HCT116 (cell line): ENCODE measurements at regions not wholly inside any gene's neighbourhood (a gene's known extent, or its start where the extent isn't known, plus 50 kb on each side); places are given as distances from the start of the nearest gene placed in this dataset.

Experiments
- ATAC-seq: fragments of 200-7000 bp; cut with Tn5 transposase; 2 replicates; pipeline ENCODE4 v1.9.1; 2020; ENCODE audit warnings: mild to moderate bottlenecking, moderate library complexity
- BruUV-seq: library from RNA; stranded (reverse); fragments of 400-500 nt; replicated peaks from 2 replicates; lab custom pipeline; 2021; lab: Mats Ljungman, UMichigan
- CTCF ChIA-PET: fragments of 300-600 bp; sonication (Branson Sonifier 250); formaldehyde crosslinking; loops from one replicate; lab custom pipeline; 2021; ENCODE audit warnings: antibody characterized with exemption; lab: Charles Lee
- POLR2A ChIA-PET: fragments of 300-600, 350-600 bp; sonication (Branson Sonifier 250); formaldehyde crosslinking; loops from one replicate; lab custom pipeline; 2021; ENCODE audit warnings: antibody characterized with exemption; lab: Charles Lee
- RAD21 ChIA-PET, 2 experiments: fragments of 300-600 bp; sonication (Branson Sonifier 250); formaldehyde crosslinking; loops; one replicate each; lab custom pipeline; 2023; ENCODE audit warnings: low total read pairs in 2 of 2; ENCODE audit not compliant: uncharacterized antibody in 2 of 2, unreplicated experiment in 2 of 2, low non-redundant PET in 1 of 2; lab: Charles Lee
- DNase-seq: peaks from one replicate; pipeline ENCODE4 v3.0.0-alpha.2; 2010; ENCODE audit warnings: low read depth, low spot score
- H2AFZ ChIP-seq: fragments of 200-600 bp; shearing (Covaris generic), sonication (generic); 2 replicates; pipeline ENCODE4 v1.6.1; 2017; ENCODE audit warnings: low read depth, mixed run types, mixed read lengths, antibody characterized with exemption, low read length; ENCODE audit not compliant: poor library complexity, severe bottlenecking
- H3K27ac ChIP-seq: 2 replicates; pipeline ENCODE4 v1.5.1; 2012; ENCODE audit warnings: low read depth, low read length
- H3K27me3 ChIP-seq: fragments of 200-600 bp; sonication (generic); 2 replicates; pipeline ENCODE4 v1.6.1; 2016; ENCODE audit warnings: mixed run types, low read length, mixed read lengths; ENCODE audit not compliant: insufficient read depth
- H3K36me3 ChIP-seq, 2 experiments: fragments of 200-500 bp in 1 of 2; fragments of 200-600 bp in 1 of 2; sonication (Bioruptor generic) in 1 of 2; sonication (generic) in 1 of 2; 2 replicates each; pipeline versions ENCODE4 v1.5.1 to v1.6.1; 2014 to 2016; ENCODE audit warnings: low read length in 2 of 2, inconsistent platforms in 1 of 2, mixed read lengths in 1 of 2, mixed run types in 1 of 2; ENCODE audit not compliant: insufficient read depth in 2 of 2, control insufficient read depth in 1 of 2
- H3K4me1 ChIP-seq, 2 experiments: fragments of 200-600 bp in 1 of 2; sonication (generic) in 1 of 2; 2 replicates each; pipeline versions ENCODE4 v1.5.1 to v1.6.1; 2012 to 2017; ENCODE audit warnings: low read length in 2 of 2, inconsistent platforms in 1 of 2, mild to moderate bottlenecking in 1 of 2, mixed read lengths in 1 of 2, mixed run types in 1 of 2, moderate library complexity in 1 of 2; ENCODE audit not compliant: insufficient read depth in 2 of 2, control insufficient read depth in 1 of 2
- H3K4me2 ChIP-seq: fragments of 200-600 bp; sonication (generic); 2 replicates; pipeline ENCODE4 v1.6.1; 2017; ENCODE audit warnings: mixed run types, low read length, mixed read lengths
- H3K4me3 ChIP-seq, 2 experiments: fragments of 200-600 bp in 1 of 2; sonication (generic) in 1 of 2; replicated peaks in 1 of 2; 2 replicates each; pipeline ENCODE4 v1.5.1; 2011 to 2016; ENCODE audit warnings: low read length in 2 of 2, control low read depth in 1 of 2, low read depth in 1 of 2, mild to moderate bottlenecking in 1 of 2, mixed read lengths in 1 of 2, mixed run types in 1 of 2
- H3K79me2 ChIP-seq: fragments of 200-600 bp; sonication (generic); 2 replicates; pipeline ENCODE4 v1.6.1; 2017; ENCODE audit warnings: mild to moderate bottlenecking, mixed run types, low read length, moderate library complexity, mixed read lengths; ENCODE audit not compliant: insufficient read depth
- H3K9ac ChIP-seq: fragments of 200-600 bp; sonication (generic); 2 replicates; pipeline ENCODE4 v1.6.1; 2016; ENCODE audit warnings: low read length, mixed read lengths
- H3K9me2 ChIP-seq: fragments of 200-600 bp; sonication (generic), shearing (Covaris generic); 2 replicates; pipeline ENCODE4 v1.6.1; 2017; ENCODE audit warnings: mixed run types, mild to moderate bottlenecking, moderate library complexity; ENCODE audit not compliant: insufficient read depth
- H3K9me3 ChIP-seq, 2 experiments: fragments of 200-500 bp in 1 of 2; fragments of 200-600 bp in 1 of 2; sonication (Bioruptor generic) in 1 of 2; sonication (generic) in 1 of 2; 2 replicates each; pipeline ENCODE4 v1.6.1; 2014 to 2017; ENCODE audit warnings: low read length in 2 of 2, mixed read lengths in 2 of 2, inconsistent platforms in 1 of 2, low read depth in 1 of 2, mild to moderate bottlenecking in 1 of 2, mixed run types in 1 of 2, moderate library complexity in 1 of 2; ENCODE audit not compliant: control insufficient read depth in 1 of 2, insufficient read depth in 1 of 2
- H4K20me1 ChIP-seq: fragments of 200-600 bp; sonication (generic), shearing (Covaris generic); 2 replicates; pipeline ENCODE4 v1.6.1; 2017; ENCODE audit warnings: mixed run types, mild to moderate bottlenecking, moderate library complexity; ENCODE audit not compliant: insufficient read depth
- CBX3 ChIP-seq: IDR thresholded peaks from 2 replicates; pipeline ENCODE4 v1.6.1; 2012; ENCODE audit warnings: low read depth
- CEBPB ChIP-seq: IDR thresholded peaks from 2 replicates; pipeline ENCODE4 v1.6.1; 2012; ENCODE audit warnings: low read depth
- POLR2AphosphoS5 ChIP-seq: IDR thresholded peaks from 2 replicates; pipeline ENCODE4 v1.6.1; 2011; ENCODE audit warnings: mild to moderate bottlenecking, low read depth, low read length, moderate library complexity
- RAD21 ChIP-seq: IDR thresholded peaks from 2 replicates; pipeline ENCODE4 v1.6.1; 2012; ENCODE audit warnings: low read depth, mild to moderate bottlenecking
- REST ChIP-seq: IDR thresholded peaks from 2 replicates; pipeline ENCODE4 v1.6.1; 2012; ENCODE audit warnings: low read depth
- SIN3A ChIP-seq: IDR thresholded peaks from 2 replicates; pipeline ENCODE4 v1.6.1; 2012; ENCODE audit warnings: low read depth
- SRF ChIP-seq: IDR thresholded peaks from 2 replicates; pipeline ENCODE4 v1.6.1; 2012; ENCODE audit warnings: low read depth
- YY1 ChIP-seq: IDR thresholded peaks from 2 replicates; pipeline ENCODE4 v1.6.1; 2011; ENCODE audit warnings: low read length, low read depth, moderate library complexity, mild to moderate bottlenecking; ENCODE audit not compliant: insufficient replicate concordance; ENCODE audit errors: extremely low read depth
- ZFX ChIP-seq: fragments of 450-650 bp; IDR thresholded peaks from 2 replicates; pipeline ENCODE4 v1.6.1; 2017
- intact Hi-C: fragments of 100-400 bp; cut with micrococcal nuclease; formaldehyde crosslinking; loops from 2 replicates; pipeline ENCODE4 v1.10.0; 2022

GRCh38 chr18:53747210-53747609 lies 477.3 kb downstream of the MBD2 start:
- no peaks in the 10 kb centered on the region for H3K27me3 ChIP-seq
- no peaks in the 10 kb centered on the region for H4K20me1 ChIP-seq
- BruUV-seq, result no TSS peak
- no peaks in the 10 kb centered on the region for H3K9me2 ChIP-seq
- intact Hi-C loops, result no loop called here
- ChIA-PET POLR2A (no interaction called here), CTCF (no interaction called here), RAD21 (no interaction called here)
- H3K27ac ChIP-seq, result no peak overlapping the region
- peaks cover 0 to 11% of the 10 kb centered on the region in 2 experiments; a peak in 2 of 4 replicates for H3K9me3 ChIP-seq
- no peak for ATAC-seq
- H3K9ac ChIP-seq, result no peak overlapping the region
- no peaks in the 10 kb centered on the region for H3K79me2 ChIP-seq
- no peak for DNase-seq
- H3K4me1 ChIP-seq, result no peaks in the 10 kb centered on the region
- no peak for TF ChIP-seq POLR2AphosphoS5
- TF ChIP-seq SIN3A, result no peak
- no peak for TF ChIP-seq CBX3
- TF ChIP-seq SRF, result no peak
- TF ChIP-seq YY1, result no peak
- TF ChIP-seq REST, result no peak
- TF ChIP-seq ZFX, result no peak
- no peak for TF ChIP-seq CEBPB
- no peak for TF ChIP-seq RAD21
- no peak overlapping the region for H2AFZ ChIP-seq
- no peak overlapping the region for H3K4me3 ChIP-seq
- H3K4me2 ChIP-seq, result no peak overlapping the region
- no peaks in the 10 kb centered on the region for H3K36me3 ChIP-seq
